GM12875 (cell line): ENCODE measurements at regions not wholly inside any gene's neighbourhood (a gene's known extent, or its start where the extent isn't known, plus 50 kb on each side); places are given as distances from the start of the nearest gene placed in this dataset.

ENCODE experiments used
- H3K4me3 ChIP-seq: one replicate; pipeline ENCODE4 v1.5.1; 2011; ENCODE audit warnings: low read depth, low read length, control low read depth
- CTCF ChIP-seq: IDR thresholded peaks from 2 replicates; pipeline ENCODE4 v1.5.1; 2011; ENCODE audit warnings: low read depth, mild to moderate bottlenecking, control low read depth, inconsistent platforms, low read length, moderate library complexity, borderline replicate concordance; ENCODE audit not compliant: insufficient read depth

- no peak for TF ChIP-seq CTCF
- H3K4me3 ChIP-seq, result no peak overlapping the region
Observed at GRCh38 chr7:124680304-124680703, 85.3 kb downstream of the GPR37 start.

GRCh38 chr7:124679586-124680225, 85.9 kb downstream of the GPR37 start:
- TF ChIP-seq CTCF, result no peak
- H3K4me3 ChIP-seq, result no peak overlapping the region

GRCh38 chr7:124679146-124679545, 86.4 kb downstream of the GPR37 start:
- TF ChIP-seq CTCF, result no peak
- H3K4me3 ChIP-seq, result no peak overlapping the region

- no peak overlapping the region for H3K4me3 ChIP-seq
- no peak for TF ChIP-seq CTCF
Observed at GRCh38 chr7:124674451-124674850, 91.1 kb downstream of the GPR37 start.

GRCh38 chr7:124672011-124672410, 93.6 kb downstream of the GPR37 start:
- H3K4me3 ChIP-seq, result no peak overlapping the region
- TF ChIP-seq CTCF, result no peak

- H3K4me3 ChIP-seq, result no peak overlapping the region
- TF ChIP-seq CTCF, result no peak
Observed at GRCh38 chr7:124667312-124668153, 98.1 kb downstream of the GPR37 start.

- H3K4me3 ChIP-seq, result no peak overlapping the region
- no peak for TF ChIP-seq CTCF
Observed at GRCh38 chr7:124662937-124663336, 102.7 kb downstream of the GPR37 start.
